RWPE2 (cell line): ENCODE measurements at regions not wholly inside any gene's neighbourhood (a gene's known extent, or its start where the extent isn't known, plus 50 kb on each side); places are given as distances from the start of the nearest gene placed in this dataset.

Source experiments
- ATAC-seq: fragments of 200-7000 bp; cut with Tn5 transposase; 3 replicates; pipeline ENCODE4 v1.9.1; 2021; ENCODE audit warnings: low read depth
- DNase-seq: peaks from one replicate; pipeline ENCODE4 v3.0.0-alpha.2; 2020; ENCODE audit warnings: low spot score
- H3K27ac ChIP-seq: fragments of 450-650 bp; 2 replicates; pipeline ENCODE4 v1.5.1; 2017; ENCODE audit warnings: mild to moderate bottlenecking; ENCODE audit not compliant: poor library complexity, severe bottlenecking
- H3K27me3 ChIP-seq: fragments of 250-450 bp; sonication (Bioruptor Pico); 2 replicates; pipeline ENCODE4 v1.5.1; 2021; ENCODE audit warnings: mild to moderate bottlenecking, moderate library complexity; ENCODE audit not compliant: insufficient read depth, poor library complexity, severe bottlenecking
- H3K36me3 ChIP-seq: fragments of 250-450 bp; sonication (Bioruptor Pico); 2 replicates; pipeline ENCODE4 v1.5.1; 2020; ENCODE audit warnings: low read depth, mild to moderate bottlenecking, moderate library complexity
- H3K4me1 ChIP-seq: fragments of 250-450 bp; sonication (Bioruptor Pico); 2 replicates; pipeline ENCODE4 v1.5.1; 2021; ENCODE audit warnings: mild to moderate bottlenecking, moderate library complexity; ENCODE audit not compliant: insufficient read depth, poor library complexity, severe bottlenecking
- H3K4me3 ChIP-seq: fragments of 250-450 bp; sonication (Bioruptor Pico); 2 replicates; pipeline ENCODE4 v1.5.1; 2021; ENCODE audit warnings: mild to moderate bottlenecking, moderate library complexity; ENCODE audit not compliant: severe bottlenecking
- H3K9me3 ChIP-seq: fragments of 250-450 bp; sonication (Bioruptor Pico); 2 replicates; pipeline ENCODE4 v1.5.1; 2021; ENCODE audit warnings: mild to moderate bottlenecking, moderate library complexity; ENCODE audit not compliant: severe bottlenecking
- TF ChIP-seq, protein P1 (sequence below): fragments of 450-650 bp; IDR thresholded peaks from one replicate; pipeline ENCODE4 v1.5.1; 2017; ENCODE audit warnings: mild to moderate bottlenecking, moderate library complexity; ENCODE audit not compliant: poor library complexity, severe bottlenecking

DNA sequence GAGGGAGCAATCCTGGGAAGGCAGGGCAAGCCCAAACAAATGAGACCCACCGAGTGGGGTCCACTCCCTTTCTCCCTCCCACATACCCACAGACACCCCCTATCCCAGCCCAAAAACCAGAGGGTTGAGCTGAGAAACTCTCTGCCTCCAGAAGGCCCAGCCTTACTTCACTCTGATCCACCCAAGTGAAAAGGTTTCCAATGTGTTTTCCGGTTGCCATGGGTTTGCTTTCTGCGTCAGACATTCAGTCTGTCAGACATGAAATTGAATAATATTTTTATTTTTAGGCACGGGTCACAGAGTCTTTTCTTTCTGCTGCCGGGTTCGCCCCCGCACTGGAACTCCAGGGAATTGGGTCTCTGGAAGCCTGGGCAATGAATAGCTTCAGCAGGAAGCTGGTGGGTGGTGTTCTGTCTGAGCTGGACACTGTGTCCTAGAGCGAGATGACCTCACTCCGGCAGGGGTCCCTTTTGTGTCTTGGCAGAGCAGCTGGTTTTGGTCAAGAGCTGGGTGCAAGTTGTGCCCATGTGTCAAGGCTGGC, 69.8 kb upstream of the CLMN start:
- ATAC-seq (no peak), DNase-seq (no peak)
- TF ChIP-seq, protein P1, sequence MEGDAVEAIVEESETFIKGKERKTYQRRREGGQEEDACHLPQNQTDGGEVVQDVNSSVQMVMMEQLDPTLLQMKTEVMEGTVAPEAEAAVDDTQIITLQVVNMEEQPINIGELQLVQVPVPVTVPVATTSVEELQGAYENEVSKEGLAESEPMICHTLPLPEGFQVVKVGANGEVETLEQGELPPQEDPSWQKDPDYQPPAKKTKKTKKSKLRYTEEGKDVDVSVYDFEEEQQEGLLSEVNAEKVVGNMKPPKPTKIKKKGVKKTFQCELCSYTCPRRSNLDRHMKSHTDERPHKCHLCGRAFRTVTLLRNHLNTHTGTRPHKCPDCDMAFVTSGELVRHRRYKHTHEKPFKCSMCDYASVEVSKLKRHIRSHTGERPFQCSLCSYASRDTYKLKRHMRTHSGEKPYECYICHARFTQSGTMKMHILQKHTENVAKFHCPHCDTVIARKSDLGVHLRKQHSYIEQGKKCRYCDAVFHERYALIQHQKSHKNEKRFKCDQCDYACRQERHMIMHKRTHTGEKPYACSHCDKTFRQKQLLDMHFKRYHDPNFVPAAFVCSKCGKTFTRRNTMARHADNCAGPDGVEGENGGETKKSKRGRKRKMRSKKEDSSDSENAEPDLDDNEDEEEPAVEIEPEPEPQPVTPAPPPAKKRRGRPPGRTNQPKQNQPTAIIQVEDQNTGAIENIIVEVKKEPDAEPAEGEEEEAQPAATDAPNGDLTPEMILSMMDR: no peak
- H3K9me3 ChIP-seq: no peaks in the 10 kb centered on the region
- H3K4me1 ChIP-seq: no peaks in the 10 kb centered on the region
- no peaks in the 10 kb centered on the region for H3K27me3 ChIP-seq
- H3K36me3 ChIP-seq: no peaks in the 10 kb centered on the region
- no peak overlapping the region for H3K27ac ChIP-seq
- H3K4me3 ChIP-seq: no peak overlapping the region

DNA sequence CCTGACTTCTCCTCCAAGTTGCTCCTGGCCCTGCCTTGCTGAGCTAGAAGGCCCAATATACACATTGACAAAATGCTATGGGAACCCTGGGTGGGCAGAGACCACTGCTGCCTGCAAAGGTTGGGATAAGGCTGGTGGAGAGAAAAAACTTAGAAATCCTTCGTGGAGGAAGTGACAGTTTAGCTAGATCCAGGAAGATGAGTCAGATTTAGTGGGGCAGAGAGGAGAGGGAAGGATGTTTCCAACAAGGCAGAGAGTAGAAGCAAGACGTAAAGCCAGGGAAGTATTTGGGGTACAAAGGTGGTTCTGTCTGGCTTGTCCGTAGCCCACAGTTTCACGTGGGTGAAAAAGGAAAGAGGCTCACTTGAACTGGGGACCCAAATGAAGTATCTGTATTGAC, 69.0 kb upstream of the CLMN start:
- TF ChIP-seq, protein P1: no peak
- DNase-seq (no peak), ATAC-seq (0 out of 3 replicates have a peak, but pooled peaks have one; percentile 19)
- Histone ChIP-seq H3K4me3 (no peak overlapping the region), H3K9me3 (no peaks in the 10 kb centered on the region), H3K36me3 (no peaks in the 10 kb centered on the region), H3K27me3 (no peaks in the 10 kb centered on the region), H3K27ac (no peak overlapping the region), H3K4me1 (no peaks in the 10 kb centered on the region)

DNA sequence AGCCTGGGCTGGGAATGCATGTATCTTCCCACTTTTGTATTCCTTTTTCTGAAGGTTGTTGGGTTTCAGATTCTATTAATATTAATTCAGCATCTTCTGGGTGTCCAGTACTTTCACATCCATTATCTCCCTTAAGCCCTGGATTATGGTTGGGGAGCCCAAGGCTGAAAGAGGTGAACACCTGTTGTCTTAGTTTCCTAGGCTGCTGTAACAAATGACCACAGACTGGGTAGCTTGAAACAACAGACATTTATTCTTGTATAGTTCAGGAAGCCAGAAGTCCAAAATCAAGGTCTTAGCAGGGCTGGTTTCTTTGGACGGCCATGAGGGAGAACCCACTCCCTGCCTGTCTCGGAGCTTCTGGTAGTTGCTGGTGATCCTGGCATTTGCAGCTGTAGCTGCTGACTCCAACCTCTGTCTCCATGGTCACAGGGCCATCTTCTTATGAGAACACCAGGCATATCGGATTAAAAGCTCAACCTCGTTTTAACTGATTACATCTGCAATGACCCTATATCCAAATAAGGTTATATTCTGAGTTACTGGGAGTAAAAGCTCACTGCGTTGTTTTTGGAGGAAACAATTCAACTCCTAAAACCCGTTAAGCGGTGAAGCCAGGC, 68.2 kb upstream of the CLMN start:
- DNase-seq (no peak), ATAC-seq (no peak)
- no peak overlapping the region for H3K27ac ChIP-seq
- no peaks in the 10 kb centered on the region for H3K36me3 ChIP-seq
- no peaks in the 10 kb centered on the region for H3K4me1 ChIP-seq
- TF ChIP-seq, protein P1: no peak
- H3K27me3 ChIP-seq: no peaks in the 10 kb centered on the region
- H3K9me3 ChIP-seq: no peaks in the 10 kb centered on the region
- no peak overlapping the region for H3K4me3 ChIP-seq

DNA sequence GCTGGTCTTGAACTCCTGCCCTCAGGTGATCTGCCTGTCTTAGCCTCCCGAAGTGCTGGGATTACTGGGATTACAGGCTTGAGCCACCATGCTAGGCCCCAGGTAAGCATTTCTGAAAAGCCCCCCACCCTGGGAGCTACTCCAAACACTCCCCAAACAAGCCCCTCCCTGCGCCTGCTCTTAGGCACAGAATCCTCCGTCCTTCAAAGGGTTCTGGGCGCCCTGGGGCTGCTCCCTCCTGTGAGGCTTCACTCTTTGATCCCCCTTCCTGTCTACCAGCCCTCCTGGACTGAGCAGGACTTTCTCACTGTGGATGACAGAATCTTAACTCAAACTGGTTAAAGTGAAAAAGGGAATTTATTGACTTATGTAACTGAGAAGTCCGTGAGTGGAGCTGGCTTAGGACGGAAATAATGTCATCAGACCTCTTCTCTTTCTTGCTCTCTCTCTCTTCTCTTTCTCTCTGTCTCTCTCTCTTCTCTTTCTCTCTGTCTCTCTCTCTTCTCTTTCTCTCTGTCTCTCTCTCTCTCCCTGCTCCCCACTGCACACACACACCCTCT, 66.9 kb upstream of the CLMN start:
- H3K27me3 ChIP-seq: no peaks in the 10 kb centered on the region
- H3K27ac ChIP-seq: no peak overlapping the region
- no peaks in the 10 kb centered on the region for H3K9me3 ChIP-seq
- H3K4me1 ChIP-seq: no peaks in the 10 kb centered on the region
- H3K36me3 ChIP-seq: no peaks in the 10 kb centered on the region
- TF ChIP-seq, protein P1: no peak
- no peak overlapping the region for H3K4me3 ChIP-seq
- no peak for DNase-seq
- ATAC-seq: no peak

DNA sequence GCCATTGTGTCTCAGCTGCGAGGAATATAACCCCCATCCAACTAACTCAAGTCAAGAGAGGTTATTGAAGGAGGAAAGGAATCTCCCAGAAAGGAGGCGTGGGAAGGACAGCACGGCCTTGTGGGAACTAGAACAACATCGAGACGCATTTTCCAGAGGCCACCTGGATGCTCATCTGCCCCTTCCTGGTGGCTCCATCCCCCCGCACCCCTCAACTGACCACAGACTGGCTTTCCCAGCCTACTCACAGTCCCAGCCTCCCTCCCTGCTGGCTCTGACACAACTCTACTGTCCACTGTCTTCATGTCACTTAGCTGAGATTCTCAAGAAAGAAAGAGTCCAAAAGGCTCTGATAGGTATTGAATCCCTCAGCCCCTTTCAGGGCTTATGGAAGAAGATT, 66.0 kb upstream of the CLMN start:
- TF ChIP-seq, protein P1: no peak
- no peak for DNase-seq
- H3K4me3 ChIP-seq: no peak overlapping the region
- no peak overlapping the region for H3K27ac ChIP-seq
- ATAC-seq: no peak
- H3K4me1 ChIP-seq: no peaks in the 10 kb centered on the region
- no peaks in the 10 kb centered on the region for H3K27me3 ChIP-seq
- no peaks in the 10 kb centered on the region for H3K36me3 ChIP-seq
- no peaks in the 10 kb centered on the region for H3K9me3 ChIP-seq
